PC-3 (cell line): ENCODE measurements at regions not wholly inside any gene's neighbourhood (a gene's known extent, or its start where the extent isn't known, plus 50 kb on each side); places are given as distances from the start of the nearest gene placed in this dataset.

Experiments
- CTCF ChIP-seq: fragments of 300-600 bp; sonication (generic); conservative IDR thresholded peaks from 2 replicates; pipeline ENCODE4 v1.5.1; 2017; ENCODE audit warnings: antibody characterized with exemption, low read depth, mild to moderate bottlenecking, low read length
- EZH2 ChIP-seq: fragments of 300-600 bp; sonication (generic); IDR thresholded peaks from one replicate; pipeline ENCODE4 v1.6.1; 2017; ENCODE audit warnings: antibody characterized with exemption, mild to moderate bottlenecking, low read length; ENCODE audit not compliant: unreplicated experiment
- EZH2phosphoT487 ChIP-seq: fragments of 300-600 bp; sonication (generic); IDR thresholded peaks from 2 replicates; pipeline ENCODE4 v1.6.1; 2018; ENCODE audit warnings: mild to moderate bottlenecking, antibody characterized with exemption, low read length, borderline replicate concordance

DNA sequence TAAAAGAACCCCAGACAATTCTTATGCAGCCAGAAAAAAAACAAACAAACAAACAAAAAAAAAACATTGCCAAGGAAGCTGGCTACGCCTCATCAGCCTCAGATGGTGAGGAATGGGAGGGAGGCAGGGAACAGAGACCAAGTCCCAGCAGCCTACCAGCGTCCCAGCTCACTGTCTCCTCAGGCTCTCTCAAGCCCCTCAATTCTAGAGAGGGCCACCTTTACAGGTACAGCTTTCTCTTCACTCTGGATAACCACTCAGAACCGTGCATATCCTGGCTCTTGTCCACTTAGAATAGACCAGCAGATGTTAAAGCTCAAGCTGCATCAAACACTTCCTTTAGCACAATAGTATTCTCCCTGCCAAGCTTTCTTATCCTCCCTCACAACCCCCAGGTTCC, 263.1 kb upstream of the CHAC2 start:
- no peak for TF ChIP-seq CTCF
- TF ChIP-seq EZH2, result no peak
- no peak for TF ChIP-seq EZH2phosphoT487
